Loucy (cell line): ENCODE measurements at regions not wholly inside any gene's neighbourhood (a gene's known extent, or its start where the extent isn't known, plus 50 kb on each side); places are given as distances from the start of the nearest gene placed in this dataset.

ENCODE experiments used
- H2AFZ ChIP-seq: fragments of 200-600 bp; sonication (generic); 2 replicates; pipeline ENCODE4 v1.6.0; 2016; ENCODE audit warnings: antibody characterized with exemption, mild to moderate bottlenecking, low read length, moderate library complexity
- H3F3A ChIP-seq: fragments of 200-600 bp; 2 replicates; pipeline ENCODE4 v1.6.0; 2016; ENCODE audit warnings: antibody characterized with exemption, low read depth, mild to moderate bottlenecking
- H3K27me3 ChIP-seq: fragments of 200-600 bp; sonication (generic); 2 replicates; pipeline ENCODE4 v1.6.1; 2014; ENCODE audit warnings: low read length, mild to moderate bottlenecking; ENCODE audit not compliant: insufficient read depth, poor library complexity, severe bottlenecking
- H3K36me3 ChIP-seq: fragments of 200-600 bp; sonication (generic); 2 replicates; pipeline ENCODE4 v1.6.1; 2016; ENCODE audit warnings: low read length; ENCODE audit not compliant: insufficient read depth
- H3K4me1 ChIP-seq: fragments of 200-600 bp; sonication (generic); 2 replicates; pipeline ENCODE4 v1.5.1; 2014; ENCODE audit warnings: low read length, mild to moderate bottlenecking; ENCODE audit not compliant: insufficient read depth, poor library complexity, severe bottlenecking
- H3K4me2 ChIP-seq: fragments of 200-600 bp; sonication (generic); 2 replicates; pipeline ENCODE4 v1.6.0; 2014; ENCODE audit warnings: antibody characterized with exemption, low read length, low read depth, mild to moderate bottlenecking; ENCODE audit not compliant: poor library complexity, severe bottlenecking
- H3K4me3 ChIP-seq: fragments of 200-600 bp; sonication (generic); 2 replicates; pipeline ENCODE4 v1.5.1; 2014; ENCODE audit warnings: low read length, mild to moderate bottlenecking, mixed read lengths; ENCODE audit not compliant: poor library complexity, severe bottlenecking
- H3K79me2 ChIP-seq: fragments of 200-600 bp; sonication (generic); 2 replicates; pipeline ENCODE4 v1.6.1; 2014; ENCODE audit warnings: low read length; ENCODE audit not compliant: insufficient read depth
- H3K9ac ChIP-seq: fragments of 200-600 bp; sonication (generic); 2 replicates; pipeline ENCODE4 v1.6.0; 2014; ENCODE audit warnings: mild to moderate bottlenecking, low read depth, low read length, moderate library complexity; ENCODE audit not compliant: poor library complexity, severe bottlenecking
- H3K9me2 ChIP-seq: fragments of 200-600 bp; sonication (generic); replicated peaks from 2 replicates; pipeline ENCODE4 v1.6.1; 2016; ENCODE audit warnings: low read depth, low read length, mixed read lengths
- H3K9me3 ChIP-seq: fragments of 200-600 bp; sonication (generic); 2 replicates; pipeline ENCODE4 v1.6.1; 2014; ENCODE audit warnings: mild to moderate bottlenecking, antibody characterized with exemption, low read length, low read depth; ENCODE audit not compliant: insufficient read depth
- H4K20me1 ChIP-seq: fragments of 200-600 bp; sonication (generic); 2 replicates; pipeline ENCODE4 v1.6.0; 2014; ENCODE audit warnings: antibody characterized with exemption, low read length, mild to moderate bottlenecking; ENCODE audit not compliant: insufficient read depth, poor library complexity, severe bottlenecking
- EZH2phosphoT487 ChIP-seq: fragments of 200-600 bp; IDR thresholded peaks from 2 replicates; pipeline ENCODE4 v1.6.1; 2018; ENCODE audit warnings: antibody characterized with exemption, mild to moderate bottlenecking, moderate library complexity, borderline replicate concordance
- TF ChIP-seq, protein P1 (sequence below): fragments of 200-600 bp; sonication (generic); conservative IDR thresholded peaks from 2 replicates; pipeline ENCODE4 v1.5.1; 2014; ENCODE audit warnings: mild to moderate bottlenecking, antibody characterized with exemption, low read length

DNA sequence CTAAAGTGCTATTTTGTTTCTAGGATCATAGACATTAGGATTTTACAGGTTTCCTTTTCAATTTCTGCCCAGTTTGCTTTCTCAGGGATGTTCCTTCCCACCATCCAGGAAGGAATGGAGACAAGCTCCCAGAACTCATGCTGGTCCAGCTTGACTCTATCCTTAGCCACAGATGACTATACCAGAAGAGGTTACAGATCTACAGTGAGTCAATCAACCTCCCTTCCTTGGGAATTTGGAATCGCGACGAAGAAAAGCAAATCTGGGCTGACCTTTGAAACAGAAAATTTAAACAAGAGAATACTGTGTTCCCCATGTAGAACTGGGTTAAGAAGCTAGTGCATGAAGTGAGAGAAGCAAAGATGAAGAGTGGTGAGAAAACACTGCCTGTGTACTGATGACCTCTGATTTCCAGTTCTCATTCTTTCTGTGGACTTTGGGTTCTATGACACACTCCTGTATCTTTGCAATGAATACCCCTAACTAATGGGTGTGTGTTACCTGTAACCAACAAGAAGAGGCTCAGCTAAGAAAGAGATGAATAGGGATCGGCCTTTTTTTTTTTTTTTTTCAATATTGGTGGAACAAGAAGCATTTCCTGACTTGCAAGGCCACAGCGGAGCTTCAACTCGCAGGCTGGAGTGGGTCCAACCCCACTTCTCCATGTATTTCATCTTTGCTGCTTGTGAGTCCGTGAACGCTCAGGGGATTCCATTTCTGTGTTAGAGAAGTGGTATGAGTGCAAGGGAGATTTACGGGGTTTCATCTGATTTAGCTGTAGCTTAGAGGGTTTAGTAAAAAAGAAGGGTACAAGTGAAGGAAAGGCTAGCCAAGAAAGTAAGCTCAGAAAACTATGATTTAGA, 563.9 kb upstream of the CLINT1 start:
- Histone ChIP-seq H3K4me1 (peaks cover 7% of the 10 kb centered on the region), H3K4me2 (no peak overlapping the region), H3K9me3 (no peaks in the 10 kb centered on the region), H3K36me3 (no peaks in the 10 kb centered on the region), H3K9me2 (no peaks in the 10 kb centered on the region), H4K20me1 (no peaks in the 10 kb centered on the region), H3K4me3 (no peak overlapping the region), H3F3A (no peaks in the 10 kb centered on the region), H3K79me2 (no peaks in the 10 kb centered on the region), H3K9ac (no peak overlapping the region), H3K27me3 (no peaks in the 10 kb centered on the region), H2AFZ (no peak overlapping the region)
- TF ChIP-seq, protein P1, sequence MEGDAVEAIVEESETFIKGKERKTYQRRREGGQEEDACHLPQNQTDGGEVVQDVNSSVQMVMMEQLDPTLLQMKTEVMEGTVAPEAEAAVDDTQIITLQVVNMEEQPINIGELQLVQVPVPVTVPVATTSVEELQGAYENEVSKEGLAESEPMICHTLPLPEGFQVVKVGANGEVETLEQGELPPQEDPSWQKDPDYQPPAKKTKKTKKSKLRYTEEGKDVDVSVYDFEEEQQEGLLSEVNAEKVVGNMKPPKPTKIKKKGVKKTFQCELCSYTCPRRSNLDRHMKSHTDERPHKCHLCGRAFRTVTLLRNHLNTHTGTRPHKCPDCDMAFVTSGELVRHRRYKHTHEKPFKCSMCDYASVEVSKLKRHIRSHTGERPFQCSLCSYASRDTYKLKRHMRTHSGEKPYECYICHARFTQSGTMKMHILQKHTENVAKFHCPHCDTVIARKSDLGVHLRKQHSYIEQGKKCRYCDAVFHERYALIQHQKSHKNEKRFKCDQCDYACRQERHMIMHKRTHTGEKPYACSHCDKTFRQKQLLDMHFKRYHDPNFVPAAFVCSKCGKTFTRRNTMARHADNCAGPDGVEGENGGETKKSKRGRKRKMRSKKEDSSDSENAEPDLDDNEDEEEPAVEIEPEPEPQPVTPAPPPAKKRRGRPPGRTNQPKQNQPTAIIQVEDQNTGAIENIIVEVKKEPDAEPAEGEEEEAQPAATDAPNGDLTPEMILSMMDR = no peak
- TF ChIP-seq EZH2phosphoT487 = no peak

DNA sequence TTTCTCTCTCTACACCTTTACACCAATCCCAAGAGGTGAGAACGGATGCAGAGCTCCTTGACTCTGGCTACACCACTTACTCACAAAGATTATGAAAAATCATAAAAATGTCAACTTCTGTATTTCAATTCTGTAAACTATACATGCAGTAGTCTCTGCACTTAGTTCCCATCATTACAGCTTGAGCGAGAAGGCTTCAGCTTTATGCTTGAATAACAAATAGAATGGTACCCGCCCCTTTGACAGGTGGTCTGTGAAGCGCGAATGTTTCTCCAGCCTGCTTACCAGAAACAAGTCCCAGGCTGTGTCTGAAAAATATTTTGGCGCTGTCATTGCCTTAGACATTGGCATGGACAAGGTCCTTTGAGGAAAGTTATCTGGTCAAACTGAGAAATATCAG, 562.4 kb upstream of the CLINT1 start:
- Histone ChIP-seq H3K4me3 (no peak overlapping the region), H3K36me3 (no peaks in the 10 kb centered on the region), H3K9me2 (no peaks in the 10 kb centered on the region), H3K27me3 (no peaks in the 10 kb centered on the region), H2AFZ (no peak overlapping the region), H3F3A (no peaks in the 10 kb centered on the region), H4K20me1 (no peaks in the 10 kb centered on the region), H3K79me2 (no peaks in the 10 kb centered on the region), H3K4me2 (no peak overlapping the region), H3K4me1 (no peaks in the 10 kb centered on the region), H3K9ac (no peak overlapping the region), H3K9me3 (no peaks in the 10 kb centered on the region)
- TF ChIP-seq, protein P1 = no peak
- no peak for TF ChIP-seq EZH2phosphoT487

DNA sequence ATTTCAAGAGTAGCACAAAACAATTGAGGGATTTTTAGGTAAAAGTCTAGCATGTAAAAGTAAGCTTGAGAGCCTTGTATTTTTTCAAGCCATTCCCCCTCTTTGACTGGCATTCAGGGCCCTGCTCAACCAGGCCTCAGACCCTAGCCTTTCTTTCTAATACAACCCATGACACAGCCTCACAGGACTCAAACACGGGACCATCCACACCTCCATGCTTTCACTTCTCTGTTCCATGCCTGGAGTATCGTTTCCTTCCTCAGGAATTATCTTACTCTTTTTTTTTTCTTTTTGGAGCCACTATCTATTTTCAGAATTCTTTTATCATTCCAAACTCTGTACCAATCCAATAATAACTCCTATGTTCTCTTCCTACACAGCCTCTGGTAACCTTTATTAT, 560.2 kb upstream of the CLINT1 start:
- Histone ChIP-seq H3K4me2 (no peak overlapping the region), H3K4me3 (no peak overlapping the region), H4K20me1 (no peaks in the 10 kb centered on the region), H3F3A (no peaks in the 10 kb centered on the region), H3K36me3 (no peaks in the 10 kb centered on the region), H3K9me2 (no peaks in the 10 kb centered on the region), H3K9ac (no peak overlapping the region), H3K79me2 (no peaks in the 10 kb centered on the region), H2AFZ (no peak overlapping the region), H3K9me3 (no peaks in the 10 kb centered on the region), H3K27me3 (no peaks in the 10 kb centered on the region), H3K4me1 (no peaks in the 10 kb centered on the region)
- no peak for TF ChIP-seq EZH2phosphoT487
- TF ChIP-seq, protein P1 = no peak
